Kidney epithelial cell (primary cell): ENCODE measurements at regions not wholly inside any gene's neighbourhood (a gene's known extent, or its start where the extent isn't known, plus 50 kb on each side); places are given as distances from the start of the nearest gene placed in this dataset.
A peak's percentile ranks its signal among the peaks of the same experiment; 100 is the strongest.

Experiments
- DNase-seq: peaks from one replicate; pipeline ENCODE4 v3.0.0-alpha.2; 2010; ENCODE audit warnings: low read depth
- H3K27me3 ChIP-seq: 2 replicates; pipeline ENCODE4 v1.6.0; 2011; ENCODE audit warnings: low read length; ENCODE audit not compliant: control insufficient read depth, insufficient read depth
- H3K36me3 ChIP-seq: 2 replicates; pipeline ENCODE4 v1.5.1; 2011; ENCODE audit warnings: low read length; ENCODE audit not compliant: control insufficient read depth, insufficient read depth
- H3K4me3 ChIP-seq: 2 replicates; pipeline ENCODE4 v1.5.1; 2011; ENCODE audit warnings: low read depth, mild to moderate bottlenecking, control low read depth, low read length
- TF ChIP-seq, protein P1 (sequence below): IDR thresholded peaks from 2 replicates; pipeline ENCODE4 v1.5.1; 2011; ENCODE audit warnings: mild to moderate bottlenecking, moderate library complexity, low read length, control low read depth, inconsistent platforms; ENCODE audit not compliant: insufficient read depth, poor library complexity, severe bottlenecking

DNA sequence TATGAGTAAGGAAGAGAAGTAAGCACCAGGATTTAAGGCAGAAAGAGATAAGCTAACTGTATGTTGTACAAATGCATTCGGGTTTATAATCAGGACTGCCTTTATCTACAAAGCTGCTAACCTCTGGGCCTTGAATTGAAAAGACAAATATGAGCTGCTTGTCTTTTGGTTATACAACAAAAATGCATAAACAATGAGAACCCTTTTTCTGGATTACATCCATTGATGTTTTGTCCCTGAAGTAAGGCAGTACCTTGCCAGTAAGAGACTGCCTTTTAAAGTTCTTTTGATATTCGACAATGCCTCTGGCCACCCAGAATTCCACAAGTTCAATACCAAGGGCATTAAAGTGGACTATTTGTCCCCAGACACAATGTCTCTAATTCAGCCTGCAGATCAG, 280.7 kb downstream of the ZNF621 start:
- H3K36me3 ChIP-seq, result no peaks in the 10 kb centered on the region
- H3K4me3 ChIP-seq, result no peak overlapping the region
- no peaks in the 10 kb centered on the region for H3K27me3 ChIP-seq
- no peak for DNase-seq
- TF ChIP-seq, protein P1, sequence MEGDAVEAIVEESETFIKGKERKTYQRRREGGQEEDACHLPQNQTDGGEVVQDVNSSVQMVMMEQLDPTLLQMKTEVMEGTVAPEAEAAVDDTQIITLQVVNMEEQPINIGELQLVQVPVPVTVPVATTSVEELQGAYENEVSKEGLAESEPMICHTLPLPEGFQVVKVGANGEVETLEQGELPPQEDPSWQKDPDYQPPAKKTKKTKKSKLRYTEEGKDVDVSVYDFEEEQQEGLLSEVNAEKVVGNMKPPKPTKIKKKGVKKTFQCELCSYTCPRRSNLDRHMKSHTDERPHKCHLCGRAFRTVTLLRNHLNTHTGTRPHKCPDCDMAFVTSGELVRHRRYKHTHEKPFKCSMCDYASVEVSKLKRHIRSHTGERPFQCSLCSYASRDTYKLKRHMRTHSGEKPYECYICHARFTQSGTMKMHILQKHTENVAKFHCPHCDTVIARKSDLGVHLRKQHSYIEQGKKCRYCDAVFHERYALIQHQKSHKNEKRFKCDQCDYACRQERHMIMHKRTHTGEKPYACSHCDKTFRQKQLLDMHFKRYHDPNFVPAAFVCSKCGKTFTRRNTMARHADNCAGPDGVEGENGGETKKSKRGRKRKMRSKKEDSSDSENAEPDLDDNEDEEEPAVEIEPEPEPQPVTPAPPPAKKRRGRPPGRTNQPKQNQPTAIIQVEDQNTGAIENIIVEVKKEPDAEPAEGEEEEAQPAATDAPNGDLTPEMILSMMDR, result no peak

DNA sequence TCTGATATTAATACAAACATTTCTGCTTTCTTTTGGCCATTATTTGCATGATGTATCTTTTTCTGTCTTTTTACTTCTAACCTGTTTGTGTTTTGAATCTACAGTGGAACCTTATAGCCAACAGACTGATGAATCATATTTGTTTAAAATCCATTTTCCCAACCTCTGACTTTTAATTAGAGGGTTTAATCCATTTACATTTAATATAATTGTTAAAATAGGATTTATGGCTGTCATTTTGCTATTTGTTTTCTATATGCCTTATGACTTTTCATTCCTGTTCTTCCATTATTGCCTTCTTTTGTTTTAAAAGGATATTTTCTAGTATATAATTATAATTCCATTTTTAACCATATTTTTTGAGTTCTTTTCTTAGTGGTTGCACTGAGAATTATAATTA, 286.1 kb downstream of the ZNF621 start:
- Histone ChIP-seq H3K4me3 (no peak overlapping the region), H3K36me3 (no peaks in the 10 kb centered on the region), H3K27me3 (no peaks in the 10 kb centered on the region)
- TF ChIP-seq, protein P1, result no peak
- no peak for DNase-seq

DNA sequence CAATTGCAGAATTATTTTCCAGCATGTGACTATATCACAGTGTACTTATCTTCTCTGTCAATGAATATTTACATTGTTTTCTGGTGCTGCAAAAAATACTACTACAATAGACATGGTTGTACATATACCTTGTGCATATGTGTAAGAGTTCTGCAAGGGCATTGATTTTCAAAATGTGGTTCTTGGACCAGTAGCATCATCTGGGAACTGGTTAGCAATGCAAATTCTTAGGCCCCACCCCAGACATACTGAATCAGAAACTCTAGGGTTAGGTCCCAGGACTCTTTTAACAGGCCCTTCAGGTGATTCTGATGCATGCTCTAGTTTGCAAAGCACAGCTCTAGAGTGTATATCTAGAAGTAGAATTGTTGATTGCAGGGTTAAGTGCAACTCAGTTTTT, 292.3 kb downstream of the ZNF621 start:
- Histone ChIP-seq H3K27me3 (no peaks in the 10 kb centered on the region), H3K4me3 (no peak overlapping the region), H3K36me3 (no peaks in the 10 kb centered on the region)
- TF ChIP-seq, protein P1, result no peak
- DNase-seq, result no peak

DNA sequence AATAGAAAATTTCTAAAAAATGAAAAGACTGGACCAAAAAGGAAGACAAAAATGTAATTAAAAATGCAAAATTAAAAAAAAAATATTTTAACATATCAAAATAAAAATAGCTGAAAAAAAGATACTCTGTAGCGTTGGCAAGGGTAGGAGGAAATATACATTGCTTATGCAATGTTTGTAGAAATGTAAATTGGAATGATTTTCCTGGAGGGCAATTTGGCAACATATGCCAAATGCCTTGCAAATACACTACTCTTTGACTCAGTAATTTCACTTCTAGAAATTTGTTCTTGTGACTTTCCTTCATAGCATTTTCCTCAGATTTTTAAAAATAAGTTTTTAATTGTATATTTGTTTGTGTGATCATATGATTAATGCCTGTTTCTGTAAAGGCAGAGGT, 296.6 kb downstream of the ZNF621 start:
- no peak for DNase-seq
- H3K4me3 ChIP-seq, result no peak overlapping the region
- H3K27me3 ChIP-seq, result no peaks in the 10 kb centered on the region
- TF ChIP-seq, protein P1, result no peak
- no peaks in the 10 kb centered on the region for H3K36me3 ChIP-seq

DNA sequence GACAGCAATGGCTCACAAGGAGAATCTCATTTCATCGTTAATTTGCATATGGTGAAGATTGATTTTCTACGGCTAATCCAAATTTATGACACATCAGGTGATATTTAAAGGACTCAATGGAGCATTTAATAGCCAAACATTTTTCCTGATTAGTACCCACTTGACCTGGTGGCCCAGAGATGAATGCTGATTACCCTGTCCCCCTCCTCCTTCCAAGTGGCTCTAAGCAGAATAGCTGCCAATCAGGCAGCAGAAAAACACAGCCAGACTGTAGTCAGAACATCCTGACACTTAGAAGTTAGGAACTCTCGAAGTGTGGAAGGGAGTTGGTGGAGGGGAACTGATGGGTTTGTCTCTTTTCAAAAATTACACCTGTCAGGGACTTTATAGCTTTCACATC, 302.5 kb downstream of the ZNF621 start:
- TF ChIP-seq, protein P1, result no peak
- no peaks in the 10 kb centered on the region for H3K27me3 ChIP-seq
- no peaks in the 10 kb centered on the region for H3K36me3 ChIP-seq
- H3K4me3 ChIP-seq, result no peak overlapping the region
- DNase-seq, result no peak

DNA sequence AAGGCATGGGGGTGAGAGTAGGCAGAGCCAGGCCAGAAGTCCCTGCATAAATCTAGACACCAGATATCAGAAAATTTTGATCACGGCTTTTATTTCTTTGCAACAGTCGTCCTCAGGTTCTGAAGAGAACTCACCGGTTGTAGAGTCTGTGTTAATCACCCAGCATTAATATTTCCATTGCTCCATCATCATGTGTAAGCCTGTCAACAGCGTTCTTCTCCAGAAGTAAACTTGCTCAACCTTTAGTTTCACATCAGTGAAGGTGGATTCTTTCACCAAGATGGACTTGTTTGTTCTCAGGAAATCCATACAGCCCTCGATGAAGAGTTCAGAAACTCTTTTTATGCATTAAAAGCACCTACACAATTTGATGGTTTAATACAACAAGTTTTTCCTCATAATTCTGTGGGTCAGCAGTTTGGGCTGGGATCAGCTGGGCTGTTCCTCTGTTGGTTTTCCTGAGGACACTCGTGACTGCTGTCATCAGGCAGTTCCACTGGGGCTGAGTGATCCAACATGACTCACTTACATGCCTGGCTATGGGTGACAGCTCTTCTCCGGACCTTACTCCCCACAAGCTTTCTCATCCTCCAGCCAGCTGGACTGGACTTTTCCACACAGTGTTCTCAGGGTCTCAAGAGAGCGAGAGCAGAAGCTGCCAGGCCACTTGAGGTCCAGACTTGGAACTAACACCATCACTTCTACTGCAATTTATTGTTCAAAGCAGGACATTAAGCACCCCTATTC, 303.4 kb downstream of the ZNF621 start:
- peak; percentile 65 for DNase-seq
- H3K4me3 ChIP-seq, result no peak overlapping the region

More for the DNA sequence above, 303.4 kb downstream of the ZNF621 start:
- no peaks in the 10 kb centered on the region for H3K36me3 ChIP-seq
- TF ChIP-seq, protein P1, result no peak
- H3K27me3 ChIP-seq, result no peaks in the 10 kb centered on the region
